Nephron progenitor cell (in vitro differentiated cells): ENCODE measurements at regions not wholly inside any gene's neighbourhood (a gene's known extent, or its start where the extent isn't known, plus 50 kb on each side); places are given as distances from the start of the nearest gene placed in this dataset.

Experiments used
- DNase-seq: peaks from one replicate; pipeline ENCODE4 v3.0.0; 2021
- H3K27ac Mint-ChIP-seq: 2 replicates; pipeline ENCODE4 v1.8.0; 2021; ENCODE audit warnings: mild to moderate bottlenecking, moderate library complexity, mixed read lengths
- H3K27me3 Mint-ChIP-seq: 2 replicates; pipeline ENCODE4 v1.8.0; 2021; ENCODE audit warnings: mild to moderate bottlenecking, low read depth, mixed read lengths; ENCODE audit not compliant: poor library complexity
- H3K36me3 Mint-ChIP-seq: 2 replicates; pipeline ENCODE4 v1.8.0; 2021; ENCODE audit warnings: low read depth, mixed read lengths
- H3K4me1 Mint-ChIP-seq: 2 replicates; pipeline ENCODE4 v1.8.0; 2021; ENCODE audit warnings: mixed read lengths
- H3K4me3 Mint-ChIP-seq: 2 replicates; pipeline ENCODE4 v1.8.0; 2021; ENCODE audit warnings: mild to moderate bottlenecking, moderate library complexity, mixed read lengths
- H3K9me3 Mint-ChIP-seq: 2 replicates; pipeline ENCODE4 v1.8.0; 2021; ENCODE audit warnings: mild to moderate bottlenecking, moderate library complexity, mixed read lengths
- TF ChIP-seq, protein P1 (sequence below): fragments of 200-600 bp; sonication (generic); IDR thresholded peaks from 2 replicates; pipeline ENCODE4 v1.5.0; 2021; ENCODE audit warnings: antibody characterized with exemption

- H3K27me3 Mint-ChIP-seq = peaks cover 4% of the 10 kb centered on the region
- peaks cover 7% of the 10 kb centered on the region for H3K36me3 Mint-ChIP-seq
- no peak overlapping the region for H3K4me3 Mint-ChIP-seq
- H3K4me1 Mint-ChIP-seq = no peaks in the 10 kb centered on the region
- no peak overlapping the region for H3K27ac Mint-ChIP-seq
- DNase-seq = no peak
- TF ChIP-seq, protein P1, sequence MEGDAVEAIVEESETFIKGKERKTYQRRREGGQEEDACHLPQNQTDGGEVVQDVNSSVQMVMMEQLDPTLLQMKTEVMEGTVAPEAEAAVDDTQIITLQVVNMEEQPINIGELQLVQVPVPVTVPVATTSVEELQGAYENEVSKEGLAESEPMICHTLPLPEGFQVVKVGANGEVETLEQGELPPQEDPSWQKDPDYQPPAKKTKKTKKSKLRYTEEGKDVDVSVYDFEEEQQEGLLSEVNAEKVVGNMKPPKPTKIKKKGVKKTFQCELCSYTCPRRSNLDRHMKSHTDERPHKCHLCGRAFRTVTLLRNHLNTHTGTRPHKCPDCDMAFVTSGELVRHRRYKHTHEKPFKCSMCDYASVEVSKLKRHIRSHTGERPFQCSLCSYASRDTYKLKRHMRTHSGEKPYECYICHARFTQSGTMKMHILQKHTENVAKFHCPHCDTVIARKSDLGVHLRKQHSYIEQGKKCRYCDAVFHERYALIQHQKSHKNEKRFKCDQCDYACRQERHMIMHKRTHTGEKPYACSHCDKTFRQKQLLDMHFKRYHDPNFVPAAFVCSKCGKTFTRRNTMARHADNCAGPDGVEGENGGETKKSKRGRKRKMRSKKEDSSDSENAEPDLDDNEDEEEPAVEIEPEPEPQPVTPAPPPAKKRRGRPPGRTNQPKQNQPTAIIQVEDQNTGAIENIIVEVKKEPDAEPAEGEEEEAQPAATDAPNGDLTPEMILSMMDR = no peak
- peaks cover 53% of the 10 kb centered on the region for H3K9me3 Mint-ChIP-seq
These were observed 286.3 kb downstream of the MATN1 start for GRCh38 chr1:30437059-30437576.

- H3K36me3 Mint-ChIP-seq = peaks cover 10% of the 10 kb centered on the region
These were observed 295.8 kb downstream of the MATN1 start for GRCh38 chr1:30427545-30427944.

DNA sequence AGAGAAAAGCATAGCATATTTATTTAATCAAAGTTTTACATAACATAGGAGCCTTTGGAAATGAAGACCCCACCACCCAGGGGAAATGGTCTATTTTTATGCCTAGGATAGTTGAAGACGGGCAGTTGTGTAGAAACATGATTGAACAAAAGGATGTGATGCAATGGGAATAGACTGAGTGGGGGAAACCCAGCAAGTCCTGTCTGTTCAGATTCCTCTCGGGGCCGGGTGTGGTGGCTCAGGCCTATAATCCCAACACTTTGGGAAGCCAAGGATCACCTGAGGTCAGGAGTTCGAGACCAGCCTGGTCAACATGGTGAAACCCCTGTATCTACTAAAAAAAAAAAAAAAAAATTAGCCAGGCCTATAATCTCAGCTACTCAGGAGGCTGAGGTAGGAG lies 298.3 kb downstream of the MATN1 start:
- no peak overlapping the region for H3K27ac Mint-ChIP-seq
- no peak overlapping the region for H3K4me3 Mint-ChIP-seq
- H3K4me1 Mint-ChIP-seq = no peaks in the 10 kb centered on the region
- TF ChIP-seq, protein P1 = no peak
- H3K27me3 Mint-ChIP-seq = peaks cover 9% of the 10 kb centered on the region
- DNase-seq = no peak
- peaks cover 37% of the 10 kb centered on the region for H3K9me3 Mint-ChIP-seq
- H3K36me3 Mint-ChIP-seq = peaks cover 10% of the 10 kb centered on the region

More at GRCh38 chr1:30427545-30427944, 295.8 kb downstream of the MATN1 start:
- TF ChIP-seq, protein P1 = no peak
- DNase-seq = no peak
- Mint-ChIP-seq H3K9me3 (peaks cover 62% of the 10 kb centered on the region), H3K4me1 (no peaks in the 10 kb centered on the region), H3K27ac (no peak overlapping the region), H3K4me3 (no peak overlapping the region), H3K27me3 (peaks cover 7% of the 10 kb centered on the region)

GRCh38 chr1:30423570-30423969 lies 299.8 kb downstream of the MATN1 start:
- TF ChIP-seq, protein P1 = no peak
- H3K4me3 Mint-ChIP-seq = no peak overlapping the region
- no peak overlapping the region for H3K27ac Mint-ChIP-seq
- peaks cover under 1% of the 10 kb centered on the region for H3K4me1 Mint-ChIP-seq
- H3K9me3 Mint-ChIP-seq = peaks cover 22% of the 10 kb centered on the region
- H3K36me3 Mint-ChIP-seq = peaks cover 10% of the 10 kb centered on the region
- no peak for DNase-seq
- peaks cover 9% of the 10 kb centered on the region for H3K27me3 Mint-ChIP-seq

GRCh38 chr1:30422251-30422650 lies 301.1 kb downstream of the MATN1 start:
- Mint-ChIP-seq H3K27ac (no peak overlapping the region), H3K36me3 (no peaks in the 10 kb centered on the region), H3K4me3 (no peak overlapping the region), H3K9me3 (peaks cover 9% of the 10 kb centered on the region), H3K4me1 (peaks cover 11% of the 10 kb centered on the region), H3K27me3 (peaks cover 9% of the 10 kb centered on the region)
- TF ChIP-seq, protein P1 = no peak
- no peak for DNase-seq

GRCh38 chr1:30420519-30421050 lies 302.8 kb downstream of the MATN1 start:
- Mint-ChIP-seq H3K4me1 (peaks cover 11% of the 10 kb centered on the region), H3K27ac (no peak overlapping the region), H3K36me3 (no peaks in the 10 kb centered on the region), H3K27me3 (peaks cover 10% of the 10 kb centered on the region), H3K4me3 (no peak overlapping the region), H3K9me3 (no peaks in the 10 kb centered on the region)
- no peak for DNase-seq
- TF ChIP-seq, protein P1 = no peak
